Naive thymus-derived CD4-positive, alpha-beta T cell (primary cell): ENCODE measurements at regions not wholly inside any gene's neighbourhood (a gene's known extent, or its start where the extent isn't known, plus 50 kb on each side); places are given as distances from the start of the nearest gene placed in this dataset.
"Not testable (repeated sequence)": the region's sequence is repeated elsewhere in the genome, so short reads cannot be mapped to it uniquely, and the experiment has no call there.

Experiments used
- ATAC-seq: fragments of 150-1000 bp; cut with Tn5 transposase; 2 replicates; pipeline ENCODE4 v1.10.0; 2021; ENCODE audit warnings: mild to moderate bottlenecking, moderate library complexity
- CTCF ChIA-PET: fragments of 350-600 bp; sonication (Branson Sonifier 250); formaldehyde crosslinking; loops from one replicate; lab custom pipeline; 2021; ENCODE audit warnings: antibody characterized with exemption; lab: Charles Lee
- POLR2A ChIA-PET: fragments of 350-600 bp; sonication (Branson Sonifier 250); formaldehyde crosslinking; loops from one replicate; lab custom pipeline; 2021; ENCODE audit warnings: antibody characterized with exemption, inconsistent platforms; lab: Charles Lee
- DNase-seq, 9 donors: peaks; one replicate each; pipeline versions ENCODE4 v3.0.0 to v3.0.0-alpha.2; 2020 to 2022; ENCODE audit warnings: mixed read lengths in 1 of 9
- H3K27ac ChIP-seq: one replicate; pipeline ENCODE4 v1.7.0; 2013; ENCODE audit warnings: mild to moderate bottlenecking, low read depth, low read length, moderate library complexity
- H3K27me3 ChIP-seq, 2 donors: one replicate each; pipeline ENCODE4 v1.7.0; 2013; ENCODE audit warnings: low read length in 2 of 2, mild to moderate bottlenecking in 2 of 2, moderate library complexity in 2 of 2; ENCODE audit not compliant: control insufficient read depth in 2 of 2, insufficient read depth in 2 of 2
- H3K36me3 ChIP-seq, 3 experiments: 1 replicate in 2 of 3; 2 replicates in 1 of 3; pipeline ENCODE4 v1.7.0; 2013; ENCODE audit warnings: low read length in 3 of 3, mild to moderate bottlenecking in 3 of 3, moderate library complexity in 1 of 3; ENCODE audit not compliant: insufficient read depth in 3 of 3, control insufficient read depth in 2 of 3
- H3K4me1 ChIP-seq, 2 donors: one replicate each; pipeline ENCODE4 v1.7.0; 2013; ENCODE audit warnings: low read length in 2 of 2, mild to moderate bottlenecking in 2 of 2, moderate library complexity in 1 of 2; ENCODE audit not compliant: control insufficient read depth in 2 of 2, insufficient read depth in 2 of 2
- H3K4me3 ChIP-seq: 2 replicates; pipeline ENCODE4 v1.7.0; 2013; ENCODE audit warnings: mild to moderate bottlenecking, low read length
- H3K9me3 ChIP-seq, 3 experiments: 1 replicate in 2 of 3; 2 replicates in 1 of 3; pipeline ENCODE4 v1.7.0; 2013; ENCODE audit warnings: low read length in 3 of 3; ENCODE audit not compliant: control insufficient read depth in 2 of 3
- H3K27ac Mint-ChIP-seq, 9 donors: one replicate each; pipeline ENCODE4 v1.8.0; 2020 to 2022; ENCODE audit warnings: mixed read lengths in 9 of 9, mild to moderate bottlenecking in 8 of 9, moderate library complexity in 5 of 9, inconsistent platforms in 2 of 9
- H3K27me3 Mint-ChIP-seq, 5 donors: one replicate each; pipeline ENCODE4 v1.8.0; 2021 to 2022; ENCODE audit warnings: mixed read lengths in 5 of 5, mild to moderate bottlenecking in 1 of 5
- H3K36me3 Mint-ChIP-seq, 5 donors: one replicate each; pipeline ENCODE4 v1.8.0; 2020 to 2022; ENCODE audit warnings: mixed read lengths in 5 of 5, mild to moderate bottlenecking in 3 of 5, inconsistent platforms in 1 of 5
- H3K4me1 Mint-ChIP-seq, 7 donors: one replicate each; pipeline ENCODE4 v1.8.0; 2020 to 2022; ENCODE audit warnings: mixed read lengths in 7 of 7, mild to moderate bottlenecking in 3 of 7, inconsistent platforms in 1 of 7
- H3K4me3 Mint-ChIP-seq, 10 donors: one replicate each; pipeline ENCODE4 v1.8.0; 2020 to 2022; ENCODE audit warnings: mild to moderate bottlenecking in 10 of 10, mixed read lengths in 10 of 10, moderate library complexity in 6 of 10, inconsistent platforms in 2 of 10
- H3K9me3 Mint-ChIP-seq, 11 donors: one replicate each; pipeline ENCODE4 v1.8.0; 2020 to 2022; ENCODE audit warnings: mixed read lengths in 11 of 11, mild to moderate bottlenecking in 4 of 11, inconsistent platforms in 1 of 11, moderate library complexity in 1 of 11
- intact Hi-C, 2 donors: fragments of 100-400 bp; cut with micrococcal nuclease; formaldehyde crosslinking; loops; one replicate each; pipeline ENCODE4 v1.15.1; 2023

- Histone ChIP-seq H3K4me3 (no peak overlapping the region), H3K27ac (no peak overlapping the region), H3K36me3 (no peaks in the 10 kb centered on the region), H3K9me3 (no peaks in the 10 kb centered on the region), H3K27me3 (no peaks in the 10 kb centered on the region), H3K4me1 (peaks cover 0 to 44% of the 10 kb centered on the region in 2 donors)
- ChIA-PET POLR2A (interaction anchor here (0.6 to 5.4 kb wide), 4 partner anchors 9 to 782 kb away, joined by 3 to 51 read pairs (median 3); no protein-coding TSS in a partner anchor), CTCF (interaction anchor here (0.9 to 5.7 kb wide), 4 partner anchors 11 to 52 kb away, joined by 3 to 19 read pairs (median 10); no protein-coding TSS in a partner anchor)
- Mint-ChIP-seq H3K9me3 (no peaks in the 10 kb centered on the region), H3K4me1 (peaks cover 18 to 75% (median 64%) of the 10 kb centered on the region in 7 donors), H3K4me3 (peak overlapping the region in 4 of 10 donors; percentile 40 to 66 (median 54)), H3K27ac (peak overlapping the region in 7 of 9 donors; percentile 31 to 92 (median 71)), H3K36me3 (no peaks in the 10 kb centered on the region), H3K27me3 (peaks cover 0 to 12% (median 0%) of the 10 kb centered on the region in 5 donors)
- DNase-seq (no peak), ATAC-seq (no peak)
- intact Hi-C loops: no loop called here
These were observed 237.9 kb upstream of the PRSS1 start for GRCh38 chr7:142511374-142511773.

DNA sequence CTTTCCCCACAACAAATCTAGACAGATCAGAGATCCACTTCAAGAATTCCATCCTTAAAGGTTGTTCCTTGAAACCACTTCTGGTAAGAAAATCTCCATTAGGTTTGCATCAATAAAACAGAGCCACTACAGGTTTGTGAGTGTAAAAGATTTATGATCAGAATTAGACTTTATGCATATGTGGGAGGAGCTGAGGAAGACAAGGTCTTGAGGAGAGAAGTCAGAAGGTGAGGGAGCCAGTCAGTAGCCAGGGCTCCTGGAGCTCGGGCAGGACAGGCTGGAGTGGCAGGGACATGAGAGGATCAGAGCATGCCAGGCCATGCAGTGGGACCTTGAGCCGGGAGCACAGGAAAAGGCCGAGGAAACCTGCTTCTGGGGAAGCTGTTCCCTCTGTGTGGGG lies 240.0 kb upstream of the PRSS1 start:
- peak overlapping the region; percentile 58 for H3K27ac ChIP-seq
- DNase-seq, ATAC-seq, H3K36me3 Mint-ChIP-seq, intact Hi-C loops, H3K9me3 Mint-ChIP-seq, H3K9me3 ChIP-seq, H3K4me3 ChIP-seq, H3K36me3 ChIP-seq, H3K27me3 ChIP-seq: not testable (repeated sequence)
- H3K27ac Mint-ChIP-seq: peak overlapping the region in 8 of 9 donors; percentile 85 to 96 (median 92)
- peaks cover 0 to 18% (median 0%) of the 10 kb centered on the region in 5 donors for H3K27me3 Mint-ChIP-seq
- ChIA-PET CTCF (interaction anchor here (0.6 to 5.7 kb wide), 3 partner anchors 12 to 259 kb away, joined by 5 to 19 read pairs (median 8); no protein-coding TSS in a partner anchor), POLR2A (interaction anchor here (1.5 to 5.4 kb wide), 2 partner anchors 10 to 26 kb away, joined by 4 to 51 read pairs; no protein-coding TSS in a partner anchor)
- peaks cover 9 to 70% (median 53%) of the 10 kb centered on the region in 7 donors for H3K4me1 Mint-ChIP-seq
- H3K4me3 Mint-ChIP-seq: peak overlapping the region in 7 of 10 donors; percentile 38 to 66 (median 58)
- H3K4me1 ChIP-seq: peaks cover 0 to 38% of the 10 kb centered on the region in 2 donors

DNA sequence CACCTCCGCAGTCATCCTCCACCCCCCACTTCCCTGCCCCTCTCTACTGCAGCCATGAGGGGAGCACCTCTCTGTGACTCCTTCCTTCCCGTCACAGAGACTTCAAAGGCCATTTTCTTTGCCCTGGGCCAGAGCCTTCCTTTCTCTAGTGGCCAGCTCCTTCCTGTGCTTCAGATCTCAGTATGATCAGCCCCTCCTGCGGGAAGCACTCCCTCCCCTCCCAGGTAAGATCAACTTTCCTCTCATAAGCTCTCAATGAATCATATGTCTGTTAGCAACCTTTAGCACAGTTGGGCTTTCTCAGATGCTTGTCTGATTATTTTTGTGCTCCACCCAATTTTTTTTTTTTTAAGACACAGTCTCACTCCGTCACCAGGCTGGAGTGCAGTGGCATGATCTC lies 241.0 kb upstream of the PRSS1 start:
- Mint-ChIP-seq H3K27me3 (peaks cover 0 to 20% (median 0%) of the 10 kb centered on the region in 5 donors), H3K4me1 (peaks cover 9 to 65% (median 53%) of the 10 kb centered on the region in 7 donors), H3K9me3 (no peaks in the 10 kb centered on the region), H3K36me3 (peaks cover 0 to 1% (median 0%) of the 10 kb centered on the region in 5 donors), H3K27ac (peak overlapping the region; percentile 59 to 96 (median 92)), H3K4me3 (peak overlapping the region in 9 of 10 donors; percentile 26 to 66 (median 59))
- no peaks in the 10 kb centered on the region for H3K27me3 ChIP-seq
- no peaks in the 10 kb centered on the region for H3K36me3 ChIP-seq
- intact Hi-C loops: loop anchor here in 1 of 2 donors (1.0 kb wide), 1 partner anchor 8 kb away; no protein-coding TSS in a partner anchor
- POLR2A ChIA-PET: interaction anchor here (0.7 to 5.4 kb wide), 5 partner anchors 9 to 310 kb away, joined by 3 to 51 read pairs (median 4); no protein-coding TSS in a partner anchor
- DNase-seq (peak in 7 of 9 donors; percentile 30 to 57 (median 37)), ATAC-seq (peak; percentile 65)
- no peak overlapping the region for H3K4me3 ChIP-seq
- peaks cover 0 to 38% of the 10 kb centered on the region in 2 donors for H3K4me1 ChIP-seq
- H3K27ac ChIP-seq: peak overlapping the region; percentile 58
- no peaks in the 10 kb centered on the region for H3K9me3 ChIP-seq
- CTCF ChIA-PET: interaction anchor here (0.6 to 5.7 kb wide), 6 partner anchors 11 to 369 kb away, joined by 3 to 19 read pairs (median 4); no protein-coding TSS in a partner anchor

DNA sequence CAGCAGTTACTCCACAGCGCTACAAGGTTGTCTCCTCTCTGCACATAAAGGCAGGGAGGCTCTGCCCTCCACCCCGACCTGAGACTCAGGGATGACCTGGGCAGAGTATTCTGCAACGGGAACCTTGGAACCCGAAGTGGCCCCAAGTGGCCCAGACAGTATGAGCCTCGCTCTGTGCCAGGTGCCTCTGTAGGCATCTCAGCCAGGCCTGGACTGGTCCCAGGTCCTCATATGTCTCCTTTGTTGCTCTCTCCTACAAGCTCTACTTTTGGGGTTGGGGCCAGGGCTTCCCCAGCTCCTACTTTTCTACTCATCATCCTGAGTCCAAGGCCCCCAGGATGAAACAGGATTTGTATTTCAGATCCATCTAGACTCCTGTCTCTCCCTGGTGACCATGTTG lies 241.5 kb upstream of the PRSS1 start:
- peaks cover 0 to 38% of the 10 kb centered on the region in 2 donors for H3K4me1 ChIP-seq
- intact Hi-C loops: loop anchor here in 1 of 2 donors (1.0 kb wide), 1 partner anchor 7 kb away; no protein-coding TSS in a partner anchor
- H3K9me3 ChIP-seq: no peaks in the 10 kb centered on the region
- ChIA-PET POLR2A (interaction anchor here (0.9 to 5.4 kb wide), 4 partner anchors 9 to 27 kb away, joined by 3 to 51 read pairs (median 4); no protein-coding TSS in a partner anchor), CTCF (interaction anchor here (0.6 to 5.7 kb wide), 5 partner anchors 11 to 370 kb away, joined by 3 to 19 read pairs (median 5); no protein-coding TSS in a partner anchor)
- H3K4me3 ChIP-seq: no peak overlapping the region
- ATAC-seq (no peak), DNase-seq (no peak)
- H3K36me3 ChIP-seq: no peaks in the 10 kb centered on the region
- peaks cover 0 to 22% (median 0%) of the 10 kb centered on the region in 5 donors for H3K27me3 Mint-ChIP-seq
- peaks cover 0 to 3% (median 0%) of the 10 kb centered on the region in 5 donors for H3K36me3 Mint-ChIP-seq
- H3K27me3 ChIP-seq: no peaks in the 10 kb centered on the region
- peak overlapping the region in 5 of 10 donors; percentile 35 to 66 (median 59) for H3K4me3 Mint-ChIP-seq
- H3K9me3 Mint-ChIP-seq: no peaks in the 10 kb centered on the region
- H3K27ac Mint-ChIP-seq: peak overlapping the region; percentile 59 to 96 (median 92)
- peaks cover 9 to 61% (median 51%) of the 10 kb centered on the region in 7 donors for H3K4me1 Mint-ChIP-seq
- peak overlapping the region; percentile 58 for H3K27ac ChIP-seq

DNA sequence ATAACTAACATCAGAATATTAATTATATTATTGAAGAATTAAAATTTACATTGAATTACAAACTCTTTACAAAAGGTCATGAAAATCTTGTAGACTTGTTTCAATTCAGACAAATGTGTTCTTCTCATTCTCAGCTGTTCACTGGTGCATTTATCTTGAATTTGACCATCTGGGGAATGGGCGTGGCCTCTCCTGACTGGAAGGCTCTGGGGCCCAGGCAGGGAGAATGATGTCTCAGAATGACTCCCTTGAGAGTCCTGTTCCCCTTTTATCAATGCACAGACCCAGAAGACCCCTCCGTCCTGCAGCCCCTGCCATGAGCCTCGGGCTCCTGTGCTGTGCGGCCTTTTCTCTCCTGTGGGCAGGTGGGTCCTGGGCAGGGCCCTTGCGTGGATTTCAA lies 242.2 kb upstream of the PRSS1 start:
- Mint-ChIP-seq H3K27me3 (peaks cover 0 to 22% (median 0%) of the 10 kb centered on the region in 5 donors), H3K4me1 (peaks cover 11 to 59% (median 48%) of the 10 kb centered on the region in 7 donors), H3K27ac (peak overlapping the region in 7 of 9 donors; percentile 41 to 96 (median 92))
- H3K4me3 Mint-ChIP-seq, H3K36me3 ChIP-seq, ATAC-seq, intact Hi-C loops, DNase-seq, H3K9me3 Mint-ChIP-seq, H3K36me3 Mint-ChIP-seq, H3K27me3 ChIP-seq, H3K27ac ChIP-seq, H3K9me3 ChIP-seq, H3K4me3 ChIP-seq: not testable (repeated sequence)
- peaks cover 0 to 32% of the 10 kb centered on the region in 2 donors for H3K4me1 ChIP-seq
- POLR2A ChIA-PET: interaction anchor here (5.4 kb wide), 1 partner anchor 8 kb away, joined by 51 read pairs; no protein-coding TSS in a partner anchor
- CTCF ChIA-PET: interaction anchor here (0.5 to 5.7 kb wide), 3 partner anchors 9 to 27 kb away, joined by 3 to 19 read pairs (median 4); no protein-coding TSS in a partner anchor

DNA sequence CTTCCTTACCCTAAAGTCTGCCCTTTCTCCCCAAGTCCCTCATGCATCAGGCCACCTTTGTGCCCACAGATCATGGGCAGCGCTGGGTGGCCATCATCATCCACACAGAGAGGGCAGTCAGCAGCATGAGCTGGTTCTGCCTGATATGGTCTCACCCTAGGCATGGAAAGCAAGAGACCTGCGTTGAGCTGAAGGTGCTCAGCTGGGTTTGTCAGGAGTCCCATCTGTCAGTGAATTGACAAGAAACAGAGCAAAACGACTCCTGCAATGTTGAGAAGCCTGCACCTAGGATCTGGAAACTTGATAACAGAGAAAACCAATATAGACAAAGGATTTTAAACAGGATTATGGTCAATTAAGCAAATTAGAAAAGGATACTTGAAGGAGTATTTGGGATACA lies 242.7 kb upstream of the PRSS1 start:
- peaks cover 0 to 32% of the 10 kb centered on the region in 2 donors for H3K4me1 ChIP-seq
- no peaks in the 10 kb centered on the region for H3K36me3 ChIP-seq
- H3K9me3 ChIP-seq: no peaks in the 10 kb centered on the region
- ChIA-PET POLR2A (no interaction called here), CTCF (interaction anchor here (0.5 to 5.7 kb wide), 3 partner anchors 9 to 27 kb away, joined by 3 to 19 read pairs (median 6); no protein-coding TSS in a partner anchor)
- Mint-ChIP-seq H3K4me1 (peaks cover 11 to 59% (median 47%) of the 10 kb centered on the region in 7 donors), H3K9me3 (no peaks in the 10 kb centered on the region), H3K27ac (peak overlapping the region in 8 of 9 donors; percentile 10 to 93 (median 78)), H3K4me3 (peak overlapping the region in 1 of 10 donors; percentile 36), H3K27me3 (peaks cover 0 to 22% (median 0%) of the 10 kb centered on the region in 5 donors), H3K36me3 (peaks cover 0 to 3% (median 0%) of the 10 kb centered on the region in 5 donors)
- intact Hi-C loops: no loop called here
- no peak overlapping the region for H3K4me3 ChIP-seq
- no peaks in the 10 kb centered on the region for H3K27me3 ChIP-seq
- DNase-seq (no peak), ATAC-seq (no peak)
- no peak overlapping the region for H3K27ac ChIP-seq
